A172 (cell line): ENCODE measurements at regions not wholly inside any gene's neighbourhood (a gene's known extent, or its start where the extent isn't known, plus 50 kb on each side); places are given as distances from the start of the nearest gene placed in this dataset.
A peak's percentile ranks its signal among the peaks of the same experiment; 100 is the strongest.

Source experiments
- DNase-seq: peaks from one replicate; pipeline ENCODE4 v3.0.0-alpha.2; 2015; ENCODE audit warnings: low spot score

DNA sequence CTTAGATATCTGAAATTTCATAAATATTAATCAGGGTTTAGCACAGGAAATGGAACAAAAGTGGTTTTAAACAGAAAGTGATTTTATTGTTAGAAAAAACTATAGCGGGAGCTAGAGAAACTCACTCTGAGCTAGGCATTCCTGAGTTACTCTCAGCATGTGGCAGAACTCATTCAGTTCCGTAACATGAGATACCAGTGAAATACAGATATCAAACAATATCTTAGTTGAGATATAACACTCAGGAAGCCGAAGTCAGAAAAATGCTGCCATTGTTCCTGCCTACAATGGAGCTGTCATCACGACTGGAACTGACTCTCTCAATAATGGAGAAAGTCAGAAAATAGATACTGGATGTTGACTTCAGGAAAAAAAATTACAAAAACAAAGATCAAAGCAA is 1428.7 kb downstream of the PCDH18 start:
- DNase-seq = no peak

DNA sequence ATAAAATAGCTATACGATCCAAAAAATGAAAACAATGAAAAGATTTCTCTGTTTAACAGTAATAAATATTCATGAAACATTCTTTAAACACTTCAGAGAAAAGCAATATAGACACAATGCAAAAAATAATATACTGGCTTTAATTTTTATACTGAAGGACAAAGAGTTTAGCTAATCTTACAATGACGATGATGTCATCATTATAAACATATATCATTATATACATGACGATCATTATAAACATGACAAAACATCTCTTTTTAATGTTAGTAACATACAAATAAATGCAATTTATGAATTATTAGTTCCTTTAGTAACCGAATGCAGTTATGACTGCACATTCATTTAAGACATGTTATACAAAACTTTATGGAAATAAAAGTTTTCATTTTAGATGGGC is 1434.6 kb downstream of the PCDH18 start:
- DNase-seq = no peak

DNA sequence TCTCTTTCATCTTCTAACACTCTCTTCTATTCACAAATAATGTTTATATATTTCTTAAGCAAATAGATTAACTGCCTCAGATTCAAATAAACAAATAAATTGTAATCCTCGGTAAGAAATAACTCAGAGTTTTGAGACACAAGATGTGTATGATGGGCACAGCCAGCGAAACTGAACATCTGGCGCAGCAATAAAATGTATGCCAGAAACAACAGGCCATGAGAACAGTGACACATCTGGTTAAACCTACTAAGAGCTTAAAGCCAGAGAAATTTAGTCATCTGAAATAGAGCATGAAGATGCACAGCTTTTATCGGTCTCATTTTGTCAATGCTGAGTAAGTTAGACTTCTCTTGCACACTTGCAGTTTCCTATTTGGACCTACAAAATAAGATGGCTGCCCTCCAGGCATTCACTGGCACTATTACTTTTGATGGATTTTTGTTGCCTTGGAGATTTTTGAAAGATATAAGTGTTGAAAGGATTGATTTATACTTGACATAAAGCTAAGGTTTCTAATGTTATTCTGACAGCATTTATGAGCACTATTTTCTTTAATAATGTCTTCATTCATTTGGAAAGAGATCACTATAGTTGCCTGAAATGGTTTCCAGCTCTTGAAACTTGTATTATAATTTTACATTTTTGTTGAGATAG is 1444.0 kb downstream of the PCDH18 start:
- no peak for DNase-seq

DNA sequence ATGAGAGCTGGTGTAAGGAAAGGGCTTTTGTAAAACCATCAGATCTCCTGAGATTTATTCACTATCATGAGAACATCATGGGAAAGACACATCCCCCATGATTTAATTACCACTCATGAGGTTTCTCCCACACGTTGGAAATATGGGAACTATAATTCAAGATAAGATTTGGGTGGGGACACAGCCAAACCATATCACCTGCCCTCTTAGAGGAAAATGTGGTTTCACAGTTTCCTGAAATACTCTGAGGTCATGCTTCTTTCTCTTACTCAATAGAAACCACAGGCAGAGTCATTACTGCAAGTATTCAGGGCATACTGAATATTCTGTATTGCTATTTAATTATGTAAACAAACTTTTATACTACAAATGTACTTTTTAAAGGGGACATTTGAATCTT is 1453.3 kb downstream of the PCDH18 start:
- DNase-seq = peak; percentile 68

DNA sequence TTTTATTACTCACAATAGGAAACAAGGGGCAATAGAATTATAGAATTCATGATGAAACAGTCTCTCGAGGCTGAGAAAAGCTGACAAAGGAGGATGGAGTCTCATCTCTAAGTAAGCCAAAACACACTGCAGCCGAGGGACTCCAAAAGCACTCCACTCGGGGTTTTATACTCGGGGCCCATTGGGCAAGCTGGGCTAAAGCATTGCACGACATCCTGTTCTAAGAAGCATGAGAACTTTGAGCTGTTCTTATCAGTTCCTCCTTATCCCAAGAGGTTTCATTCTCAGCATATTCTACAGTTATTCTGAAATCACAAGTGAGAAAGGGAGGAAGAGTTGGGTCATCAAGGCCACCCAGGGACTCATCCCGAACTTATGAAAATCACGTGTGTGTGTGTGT is 1475.5 kb downstream of the PCDH18 start:
- no peak for DNase-seq

DNA sequence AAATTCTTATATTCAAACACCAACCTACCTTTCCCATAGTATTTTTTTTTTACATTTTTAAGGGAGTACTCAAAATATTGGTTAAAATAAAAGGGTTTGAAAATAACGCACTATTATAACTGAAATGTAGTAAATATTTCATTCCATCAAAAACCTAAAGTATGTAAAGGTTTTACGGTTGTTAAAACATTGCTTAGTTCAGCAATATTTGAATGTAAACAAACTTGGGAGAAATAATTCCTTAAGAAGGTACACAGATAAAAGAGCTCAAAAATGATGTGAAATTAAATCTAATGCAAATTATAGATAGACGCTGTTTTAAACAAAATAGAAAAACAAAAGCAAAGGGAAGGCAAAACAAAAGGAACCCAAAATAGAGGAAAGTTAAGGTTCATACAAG is 1476.9 kb downstream of the PCDH18 start:
- DNase-seq = no peak

DNA sequence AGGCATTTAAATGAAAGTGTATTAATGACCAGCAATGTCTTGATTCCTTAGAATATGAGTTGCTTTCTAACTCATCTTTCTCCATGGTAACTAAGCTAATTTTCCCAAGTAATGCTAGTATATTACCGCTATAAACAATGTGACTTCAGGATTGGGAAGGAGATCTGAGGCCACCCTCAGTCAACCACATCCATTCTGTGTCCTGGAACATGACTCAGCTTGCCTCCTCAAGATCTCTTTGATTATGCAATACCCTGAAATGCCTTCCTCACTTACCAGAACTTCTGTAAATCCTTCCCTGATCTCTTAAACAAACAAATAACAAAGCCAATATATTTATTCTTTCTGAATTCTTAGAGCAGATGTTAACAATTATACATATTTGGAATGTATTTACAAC is 1495.5 kb downstream of the PCDH18 start:
- peak; percentile 59 for DNase-seq

DNA sequence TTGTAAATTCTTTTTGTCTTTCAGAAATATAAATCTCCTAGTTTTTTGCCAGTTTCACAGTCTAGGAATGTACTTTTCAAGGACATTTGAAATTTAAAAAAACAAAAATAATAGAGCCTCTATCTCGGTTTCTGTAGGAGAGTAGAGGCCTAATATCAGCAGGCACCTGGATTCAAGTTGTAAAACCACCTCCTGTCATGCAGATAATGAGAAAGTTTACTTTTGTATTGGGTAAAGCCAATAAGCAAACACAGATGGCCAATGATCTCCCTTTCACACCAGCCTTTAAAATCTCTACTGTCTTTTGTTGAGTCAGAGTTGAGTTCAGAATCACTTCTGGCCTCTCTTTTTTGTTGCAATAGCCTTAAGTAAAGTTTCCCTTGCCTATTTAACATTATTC is 1499.9 kb downstream of the PCDH18 start:
- no peak for DNase-seq

DNA sequence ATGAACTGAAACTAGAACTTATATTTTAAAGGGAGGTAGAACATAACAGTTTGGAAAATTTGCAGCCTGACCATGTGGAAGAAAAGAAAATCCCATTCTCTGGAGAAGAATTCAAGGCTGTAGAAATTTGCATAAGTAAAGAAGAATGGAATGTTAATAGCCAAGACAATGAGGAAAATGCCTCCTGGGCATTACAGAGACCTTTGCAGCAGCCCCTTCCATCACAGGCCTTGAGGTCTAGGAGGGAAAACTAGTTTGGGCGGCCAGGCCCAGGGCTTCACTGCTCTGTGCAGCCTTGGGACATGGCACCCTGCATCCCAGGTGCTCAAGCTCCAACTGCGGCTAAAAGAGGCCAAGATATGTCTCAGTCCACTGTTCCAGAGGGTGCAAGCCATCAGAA is 1506.8 kb downstream of the PCDH18 start:
- DNase-seq = no peak

DNA sequence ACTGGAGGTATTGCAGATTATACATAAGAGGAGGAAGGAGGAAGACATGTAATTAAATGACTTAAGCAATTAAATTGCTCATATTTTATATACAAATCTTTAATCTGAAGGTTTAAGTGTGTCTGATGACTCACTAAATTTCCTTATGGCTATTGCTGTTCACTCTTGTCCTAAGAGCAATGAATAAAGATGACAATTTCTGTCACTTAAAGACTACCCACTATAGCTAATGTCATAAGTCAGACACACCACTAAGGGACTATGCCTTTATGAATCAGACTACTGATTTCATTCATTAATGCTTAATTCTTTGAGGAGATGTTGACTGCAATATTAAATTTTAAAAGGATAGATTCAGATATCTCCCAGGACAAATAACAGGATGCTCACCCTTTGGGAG is 1514.7 kb downstream of the PCDH18 start:
- DNase-seq = no peak

DNA sequence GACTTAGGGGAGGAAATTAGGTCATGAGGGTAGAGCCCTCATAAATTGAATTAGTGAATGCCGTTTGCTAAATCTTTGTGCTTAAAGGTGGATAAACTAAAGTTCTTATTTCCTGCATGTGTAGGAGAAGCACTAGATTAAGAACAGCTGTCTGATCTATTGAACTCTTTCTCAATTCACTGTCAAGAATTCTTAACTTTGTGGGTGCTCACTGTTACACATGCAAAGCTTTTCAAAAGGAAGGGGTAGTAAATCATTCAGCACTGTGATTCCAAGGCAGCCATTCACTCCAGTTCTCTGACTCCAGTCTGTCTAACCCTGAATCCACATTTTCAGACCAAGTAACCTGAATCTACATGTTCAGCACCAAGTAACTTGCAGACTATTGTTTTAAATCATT is 1520.1 kb downstream of the PCDH18 start:
- no peak for DNase-seq

DNA sequence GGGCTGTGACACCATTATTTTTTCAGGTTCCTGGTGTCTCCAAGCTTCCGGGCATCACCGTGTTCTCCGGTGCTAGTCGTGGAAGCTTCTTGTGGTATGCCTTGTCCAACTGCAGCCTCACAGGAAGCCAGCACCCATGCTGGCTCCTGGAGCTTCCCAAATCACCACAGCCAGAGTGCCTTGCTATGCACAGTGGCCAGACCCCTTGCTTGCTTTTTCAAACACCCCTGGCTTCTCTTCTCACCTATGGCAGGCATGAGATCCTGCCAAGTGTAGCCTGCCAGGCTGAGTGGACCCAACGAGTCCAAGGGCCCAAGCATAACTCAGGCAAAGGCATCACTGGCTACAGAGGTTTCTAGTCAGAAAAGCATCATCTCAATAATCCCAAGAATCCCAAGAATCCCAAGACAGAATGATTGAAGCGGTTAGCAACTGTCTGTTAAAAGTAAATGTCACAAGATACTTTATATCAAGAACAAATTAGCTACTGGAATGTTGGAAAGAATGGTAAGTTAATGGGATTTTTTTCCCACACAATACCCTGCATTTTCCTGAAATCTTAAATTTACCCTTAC is 1522.9 kb downstream of the PCDH18 start:
- no peak for DNase-seq

DNA sequence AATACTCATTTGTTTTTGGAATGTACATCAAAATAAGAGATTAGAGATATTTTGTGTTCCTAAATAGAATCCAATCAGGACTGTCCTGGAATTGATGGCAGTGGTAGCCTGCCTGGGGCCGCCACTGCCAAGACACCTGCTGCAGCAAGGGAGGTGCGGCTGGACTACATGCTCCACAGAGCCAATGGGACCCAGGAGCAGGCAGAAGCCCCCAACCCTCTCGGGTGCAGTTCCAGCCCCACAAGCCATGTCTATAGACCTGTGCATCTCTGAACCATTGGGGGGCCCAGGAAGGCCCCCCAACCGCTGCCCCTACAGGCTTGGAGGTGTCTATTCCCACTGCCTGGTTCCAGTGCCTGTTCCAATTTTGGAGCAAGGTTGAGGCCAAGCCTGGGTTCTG is 1524.3 kb downstream of the PCDH18 start:
- no peak for DNase-seq

DNA sequence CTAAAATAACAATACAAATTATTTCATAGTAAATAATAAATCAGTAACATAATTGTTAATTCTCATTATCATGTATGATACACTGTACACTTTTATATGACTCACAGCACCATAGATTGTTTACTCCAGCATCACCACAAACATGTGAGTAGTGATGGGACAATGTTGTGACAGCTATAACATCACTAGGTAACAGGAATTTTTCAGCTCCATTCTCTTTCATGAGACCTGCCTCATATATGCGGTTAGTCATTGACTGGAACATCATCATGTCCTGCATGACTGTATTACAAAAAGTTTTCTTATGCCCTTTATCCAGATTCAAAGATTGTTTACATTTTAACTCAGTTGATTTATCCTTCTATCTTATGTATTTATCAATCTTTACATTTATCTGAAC is 1530.0 kb downstream of the PCDH18 start:
- DNase-seq = no peak

DNA sequence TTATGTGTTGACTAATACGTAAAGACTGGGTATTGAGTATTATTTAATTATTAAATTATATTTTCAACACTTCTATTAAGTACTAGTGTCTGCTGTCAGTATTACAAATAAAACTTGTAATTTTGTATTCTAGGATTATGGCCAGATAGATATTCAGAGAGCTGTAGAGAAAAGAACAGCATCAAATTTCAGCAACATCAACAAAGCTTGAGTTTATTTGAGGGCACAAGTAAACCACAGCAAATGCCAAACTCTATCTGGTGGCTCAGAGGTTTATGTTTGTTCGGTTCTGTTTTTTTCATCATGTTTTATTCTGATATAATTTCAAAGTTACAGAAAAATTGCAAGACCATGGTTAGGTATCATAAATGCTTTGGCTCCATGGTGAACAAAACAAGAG is 1530.5 kb downstream of the PCDH18 start:
- DNase-seq = no peak

DNA sequence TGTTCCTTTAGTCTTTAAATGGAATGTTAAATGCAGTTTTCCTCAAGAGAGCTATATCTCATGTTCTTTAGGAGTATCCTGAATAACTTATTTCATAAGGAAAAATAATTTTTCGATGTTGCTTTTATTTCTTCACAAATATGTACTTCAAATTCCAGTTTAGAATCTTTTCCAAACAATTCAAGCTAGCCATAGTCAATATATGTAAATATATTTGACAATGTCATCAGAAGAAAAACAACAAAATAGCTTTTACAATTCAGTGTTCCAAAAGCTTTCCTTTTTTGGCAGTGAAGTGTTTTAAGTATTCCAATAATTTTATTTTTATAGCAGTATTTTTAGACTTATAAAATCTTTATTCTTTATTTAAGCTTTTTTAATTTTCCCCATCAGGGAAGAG is 1532.0 kb downstream of the PCDH18 start:
- no peak for DNase-seq

DNA sequence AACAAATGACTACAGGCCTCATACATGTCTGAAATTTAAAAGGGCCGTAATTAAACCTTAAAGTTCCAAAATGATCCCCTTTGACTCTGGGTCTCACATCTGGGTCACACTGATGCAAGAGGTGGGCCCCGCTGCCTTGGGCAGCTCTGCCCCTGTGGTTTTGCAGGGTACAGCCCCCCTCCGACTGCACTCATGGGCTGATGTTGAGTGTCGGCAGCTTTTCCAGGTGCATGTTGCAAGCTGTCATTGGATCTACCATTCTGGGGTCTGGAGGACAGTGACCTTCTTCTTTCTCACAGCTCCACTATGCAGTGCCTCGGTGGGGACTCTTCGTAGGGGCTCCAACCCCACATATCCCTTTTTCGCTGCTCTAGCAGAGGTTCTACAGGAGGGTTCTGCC is 1537.9 kb downstream of the PCDH18 start:
- no peak for DNase-seq

DNA sequence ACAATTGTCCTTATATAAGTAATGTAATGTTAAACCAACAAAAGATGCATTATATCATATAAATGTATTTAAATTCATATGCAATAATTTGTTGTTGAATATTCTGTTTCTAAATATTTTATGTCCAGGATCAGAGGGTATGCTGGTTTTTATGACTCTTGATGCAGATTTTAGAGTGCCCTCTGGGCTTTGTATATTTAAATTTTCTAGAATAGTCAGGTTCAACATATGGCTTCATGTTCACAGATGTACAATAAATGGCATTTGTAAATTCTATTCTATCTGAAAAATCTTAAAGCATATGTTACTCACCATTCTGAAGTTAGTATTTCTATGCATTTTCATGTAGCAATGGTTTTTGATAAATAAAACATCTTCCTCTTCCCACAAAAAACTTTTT is 1555.4 kb downstream of the PCDH18 start:
- no peak for DNase-seq

DNA sequence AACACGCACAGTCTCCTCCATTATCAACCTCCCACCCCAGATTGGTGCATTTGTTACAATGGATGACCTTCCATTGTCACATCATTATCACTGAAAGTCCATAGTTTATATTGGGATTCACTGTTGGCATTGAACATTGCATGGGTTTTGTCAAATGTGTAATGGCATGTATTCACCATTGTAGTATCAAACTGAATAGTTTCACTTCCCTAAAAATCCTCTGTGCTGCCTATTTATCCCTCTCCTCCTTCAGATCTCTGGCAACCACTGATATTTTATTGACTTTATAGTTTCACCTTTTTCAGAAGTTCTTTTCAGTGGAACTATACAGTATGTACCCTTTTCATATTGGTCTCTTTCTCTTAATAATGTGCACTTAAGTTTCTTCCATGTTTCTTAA is 1565.4 kb downstream of the PCDH18 start:
- DNase-seq = no peak

DNA sequence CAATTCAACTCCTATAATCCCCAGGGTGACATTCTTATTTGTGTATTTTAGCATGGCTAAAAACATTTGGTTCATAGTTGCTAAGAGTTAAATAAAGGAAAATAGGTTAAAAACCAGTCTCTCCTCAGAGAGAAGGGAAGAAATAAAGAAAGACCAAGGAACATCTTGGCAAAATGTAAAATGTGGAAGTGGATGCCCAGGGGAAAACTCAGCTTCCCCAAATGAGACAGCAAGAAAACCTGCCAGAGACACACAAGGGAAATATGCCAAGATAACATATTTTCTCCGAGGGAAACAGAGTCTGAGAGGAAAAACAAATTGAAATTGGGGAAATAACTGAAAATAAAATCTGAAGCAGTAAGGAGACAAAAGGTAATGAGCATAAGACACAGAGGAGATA is 1569.3 kb downstream of the PCDH18 start:
- DNase-seq = no peak

DNA sequence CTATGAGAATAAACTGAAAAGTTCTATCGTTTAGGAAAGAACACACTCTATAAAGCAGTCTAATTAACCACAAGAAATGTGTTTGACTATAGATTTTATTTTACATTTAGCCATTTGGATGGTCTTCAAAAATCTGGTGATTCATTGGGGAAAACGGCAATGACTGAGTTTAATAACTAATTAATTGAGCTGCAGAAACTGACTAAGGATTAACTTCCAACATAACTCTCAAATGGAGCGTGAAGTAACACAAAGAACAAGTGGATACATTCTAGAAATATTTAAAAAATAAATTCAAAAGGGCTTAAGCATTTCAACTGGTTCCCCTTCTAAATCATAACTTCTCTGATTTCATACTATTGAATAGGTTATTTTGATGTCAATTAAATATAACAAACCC is 1582.4 kb downstream of the PCDH18 start:
- no peak for DNase-seq

DNA sequence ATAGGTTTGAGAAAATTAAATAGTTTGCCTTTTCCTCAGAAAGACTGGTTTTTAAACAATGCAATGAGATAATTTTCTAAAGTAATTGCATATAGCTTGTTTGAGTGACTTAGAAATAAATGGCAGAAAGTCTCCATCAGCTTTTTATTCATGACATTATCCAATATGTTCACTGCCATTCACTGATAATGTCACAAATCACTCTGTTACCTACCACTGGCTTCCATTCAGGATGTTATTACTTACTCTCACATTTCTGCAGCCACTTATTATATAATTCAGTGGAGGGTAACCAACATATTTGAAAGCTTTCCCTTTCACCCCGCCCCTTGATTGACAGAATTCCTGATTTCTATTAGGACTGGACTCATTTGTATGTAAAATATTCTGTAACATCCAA is 1583.5 kb downstream of the PCDH18 start:
- DNase-seq = no peak

DNA sequence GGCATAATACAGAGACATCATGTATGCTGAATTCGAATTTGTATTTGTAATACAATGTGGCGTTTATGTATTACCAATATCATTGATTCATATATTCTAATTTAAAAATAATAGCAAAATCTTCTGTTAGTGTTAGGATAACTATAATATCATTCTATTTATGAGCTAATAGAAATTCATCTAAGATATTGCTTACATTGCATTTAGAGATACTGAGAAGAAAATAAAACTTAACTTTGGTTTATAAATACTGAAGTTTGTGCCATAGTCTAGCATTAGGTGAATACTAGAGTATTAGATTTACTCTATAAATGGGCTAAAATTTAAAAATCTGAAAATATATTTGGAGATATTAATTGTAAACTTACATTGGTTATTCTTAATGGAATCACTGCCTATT is 1590.6 kb downstream of the PCDH18 start:
- DNase-seq = no peak

DNA sequence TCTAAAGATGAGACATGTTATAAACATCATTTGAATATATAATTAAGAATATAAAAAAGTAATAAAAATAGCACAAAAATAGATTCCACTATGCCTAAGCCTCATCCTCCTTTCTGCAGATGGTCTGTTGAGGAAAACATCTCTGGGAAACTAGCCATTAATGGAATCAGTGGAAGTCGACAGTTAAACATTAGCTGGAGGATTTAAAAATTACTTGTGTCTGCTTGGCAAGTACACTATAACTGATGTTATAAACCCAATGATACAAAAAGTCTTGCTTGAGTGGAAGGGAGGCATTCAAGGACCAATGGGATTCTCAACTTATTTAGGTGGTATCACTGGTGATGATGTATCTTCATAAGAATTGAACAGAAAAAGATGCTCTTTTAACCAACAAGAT is 1598.3 kb downstream of the PCDH18 start:
- no peak for DNase-seq
